NB4 (cell line): ENCODE measurements at regions not wholly inside any gene's neighbourhood (a gene's known extent, or its start where the extent isn't known, plus 50 kb on each side); places are given as distances from the start of the nearest gene placed in this dataset.

Experiments
- DNase-seq: peaks from one replicate; pipeline ENCODE4 v3.0.0; 2010; ENCODE audit warnings: low read depth
- H3K4me3 ChIP-seq: one replicate; pipeline ENCODE4 v1.5.1; 2011; ENCODE audit warnings: mild to moderate bottlenecking, low read depth, low read length, moderate library complexity
- MAX ChIP-seq: IDR thresholded peaks from 2 replicates; pipeline ENCODE4 v1.6.1; 2011; ENCODE audit warnings: low read depth, low read length
- MYC ChIP-seq: IDR thresholded peaks from 2 replicates; pipeline ENCODE4 v1.6.1; 2011; ENCODE audit warnings: low read depth, low read length
- POLR2A ChIP-seq: IDR thresholded peaks from 2 replicates; pipeline ENCODE4 v1.6.1; 2011; ENCODE audit warnings: mild to moderate bottlenecking; ENCODE audit not compliant: insufficient read length; ENCODE audit errors: extremely low read depth
- TF ChIP-seq, protein P1 (sequence below): IDR thresholded peaks from one replicate; pipeline ENCODE4 v1.5.1; 2012; ENCODE audit warnings: low read depth, low read length

DNA sequence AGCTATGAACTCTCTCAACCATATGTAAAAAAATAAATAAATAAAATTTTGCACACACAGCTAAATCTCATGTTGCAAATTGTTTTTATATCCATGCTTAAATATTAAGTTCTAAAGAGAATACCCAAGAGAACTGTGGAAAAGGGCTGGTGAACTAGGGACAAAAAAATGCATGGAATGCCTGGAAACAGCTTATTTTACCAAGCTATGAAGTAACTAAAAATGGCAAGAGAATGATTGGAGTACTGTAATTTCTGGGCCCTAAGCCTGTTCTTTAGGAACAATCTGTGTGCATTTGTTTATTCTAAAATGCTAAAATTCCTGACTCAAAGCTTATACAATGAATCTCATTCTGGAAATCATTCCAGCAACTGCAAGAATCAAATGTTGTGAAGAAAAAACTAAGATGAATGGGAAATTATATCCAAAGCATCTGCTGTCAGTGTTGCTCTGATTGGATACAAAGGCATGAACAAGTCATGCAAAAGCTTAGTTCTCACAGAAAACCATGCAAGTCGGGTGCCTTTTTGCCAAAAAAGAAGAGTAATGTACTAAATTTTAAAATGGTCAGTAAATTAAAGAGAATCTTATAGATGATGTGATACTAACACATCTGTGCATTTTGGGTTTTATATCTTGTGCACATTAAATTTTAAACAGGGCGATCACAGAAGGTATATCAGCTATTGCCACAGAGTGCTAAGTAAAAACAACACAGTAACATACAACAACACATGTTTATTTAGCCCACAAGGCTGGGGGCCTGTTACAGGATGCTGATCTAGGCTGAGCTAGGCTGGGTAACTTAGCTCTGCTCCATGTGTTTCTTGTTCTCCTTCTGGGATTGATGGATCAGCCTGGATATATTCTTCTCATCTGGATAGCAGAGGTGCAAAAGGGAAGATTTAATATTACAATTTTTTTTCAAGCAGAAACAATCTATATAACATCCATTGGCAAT is 453.5 kb upstream of the SEMA3A start:
- TF ChIP-seq, protein P1, sequence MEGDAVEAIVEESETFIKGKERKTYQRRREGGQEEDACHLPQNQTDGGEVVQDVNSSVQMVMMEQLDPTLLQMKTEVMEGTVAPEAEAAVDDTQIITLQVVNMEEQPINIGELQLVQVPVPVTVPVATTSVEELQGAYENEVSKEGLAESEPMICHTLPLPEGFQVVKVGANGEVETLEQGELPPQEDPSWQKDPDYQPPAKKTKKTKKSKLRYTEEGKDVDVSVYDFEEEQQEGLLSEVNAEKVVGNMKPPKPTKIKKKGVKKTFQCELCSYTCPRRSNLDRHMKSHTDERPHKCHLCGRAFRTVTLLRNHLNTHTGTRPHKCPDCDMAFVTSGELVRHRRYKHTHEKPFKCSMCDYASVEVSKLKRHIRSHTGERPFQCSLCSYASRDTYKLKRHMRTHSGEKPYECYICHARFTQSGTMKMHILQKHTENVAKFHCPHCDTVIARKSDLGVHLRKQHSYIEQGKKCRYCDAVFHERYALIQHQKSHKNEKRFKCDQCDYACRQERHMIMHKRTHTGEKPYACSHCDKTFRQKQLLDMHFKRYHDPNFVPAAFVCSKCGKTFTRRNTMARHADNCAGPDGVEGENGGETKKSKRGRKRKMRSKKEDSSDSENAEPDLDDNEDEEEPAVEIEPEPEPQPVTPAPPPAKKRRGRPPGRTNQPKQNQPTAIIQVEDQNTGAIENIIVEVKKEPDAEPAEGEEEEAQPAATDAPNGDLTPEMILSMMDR: no peak
- DNase-seq: no peak

GRCh38 chr7:84642611-84643010 is 448.0 kb upstream of the SEMA3A start:
- TF ChIP-seq POLR2A (no peak), MYC (no peak)
- TF ChIP-seq, protein P1: no peak
- H3K4me3 ChIP-seq: no peak overlapping the region
- DNase-seq: no peak

More for the DNA sequence above, 453.5 kb upstream of the SEMA3A start:
- no peak overlapping the region for H3K4me3 ChIP-seq

- no peak overlapping the region for H3K4me3 ChIP-seq
- DNase-seq: no peak
- TF ChIP-seq POLR2A (no peak), MYC (no peak), MAX (no peak)
- TF ChIP-seq, protein P1: no peak
Observed at GRCh38 chr7:84640637-84641036, 446.0 kb upstream of the SEMA3A start.

DNA sequence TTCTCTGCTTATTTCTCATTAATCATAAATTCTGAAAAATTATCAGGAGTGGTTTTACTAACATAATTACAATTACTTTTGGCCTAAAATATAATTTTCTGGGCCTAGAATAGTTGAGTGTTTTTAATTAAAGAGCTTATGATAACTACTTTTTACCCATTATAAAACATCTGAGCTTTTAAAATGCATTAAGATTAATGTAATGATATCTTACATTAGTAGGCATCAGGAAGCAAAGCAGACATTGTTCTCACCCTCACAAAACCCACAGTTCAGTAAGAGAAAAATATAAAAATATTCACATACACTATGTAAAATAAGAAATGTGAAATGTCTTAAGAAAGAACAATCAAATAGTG is 443.7 kb upstream of the SEMA3A start:
- no peak for DNase-seq
- TF ChIP-seq, protein P1: no peak
- TF ChIP-seq MAX (no peak), MYC (no peak), POLR2A (no peak)
- no peak overlapping the region for H3K4me3 ChIP-seq

DNA sequence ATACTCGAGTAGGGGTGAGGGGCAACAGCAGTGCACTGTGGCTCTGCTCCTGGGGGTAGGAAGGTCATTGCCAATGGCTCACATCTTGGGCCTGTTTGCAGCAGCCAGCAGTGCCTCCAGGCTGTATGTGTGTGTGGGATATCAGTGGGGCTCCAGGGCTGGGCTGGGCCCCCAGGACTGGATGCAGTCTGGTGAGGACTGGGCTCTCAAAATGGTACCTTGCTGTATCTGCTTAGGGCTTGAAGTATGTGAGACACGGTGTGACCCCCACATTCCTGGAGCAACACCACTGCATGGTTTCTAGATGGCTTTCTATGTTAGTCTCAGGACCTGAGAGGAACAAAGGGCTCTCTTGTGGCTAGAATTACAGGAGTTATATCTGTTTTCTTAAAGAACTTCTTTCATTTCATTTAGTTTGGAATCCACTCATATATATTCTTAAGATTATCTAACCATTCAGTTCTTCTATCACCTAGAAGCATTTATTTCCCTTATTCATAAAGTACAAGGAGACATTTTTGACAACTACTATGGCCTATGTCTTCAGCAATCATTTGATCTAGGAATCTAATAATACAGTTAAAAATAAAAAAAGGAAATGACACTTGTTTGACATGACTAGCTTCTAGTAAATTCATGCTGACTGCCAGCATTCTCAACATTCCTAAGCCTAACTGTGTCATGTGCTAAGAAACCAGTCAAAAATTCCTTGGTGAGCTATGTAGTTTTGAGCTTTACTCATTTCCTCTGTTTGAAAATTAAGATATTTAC is 443.2 kb upstream of the SEMA3A start:
- no peak for DNase-seq
- TF ChIP-seq MAX (no peak), POLR2A (no peak), MYC (no peak)
- TF ChIP-seq, protein P1: no peak
- no peak overlapping the region for H3K4me3 ChIP-seq
